ENCODE measurements at regions not wholly inside any gene's neighbourhood (a gene's known extent, or its start where the extent isn't known, plus 50 kb on each side); places are given as distances from the start of the nearest gene placed in this dataset.

DNA sequence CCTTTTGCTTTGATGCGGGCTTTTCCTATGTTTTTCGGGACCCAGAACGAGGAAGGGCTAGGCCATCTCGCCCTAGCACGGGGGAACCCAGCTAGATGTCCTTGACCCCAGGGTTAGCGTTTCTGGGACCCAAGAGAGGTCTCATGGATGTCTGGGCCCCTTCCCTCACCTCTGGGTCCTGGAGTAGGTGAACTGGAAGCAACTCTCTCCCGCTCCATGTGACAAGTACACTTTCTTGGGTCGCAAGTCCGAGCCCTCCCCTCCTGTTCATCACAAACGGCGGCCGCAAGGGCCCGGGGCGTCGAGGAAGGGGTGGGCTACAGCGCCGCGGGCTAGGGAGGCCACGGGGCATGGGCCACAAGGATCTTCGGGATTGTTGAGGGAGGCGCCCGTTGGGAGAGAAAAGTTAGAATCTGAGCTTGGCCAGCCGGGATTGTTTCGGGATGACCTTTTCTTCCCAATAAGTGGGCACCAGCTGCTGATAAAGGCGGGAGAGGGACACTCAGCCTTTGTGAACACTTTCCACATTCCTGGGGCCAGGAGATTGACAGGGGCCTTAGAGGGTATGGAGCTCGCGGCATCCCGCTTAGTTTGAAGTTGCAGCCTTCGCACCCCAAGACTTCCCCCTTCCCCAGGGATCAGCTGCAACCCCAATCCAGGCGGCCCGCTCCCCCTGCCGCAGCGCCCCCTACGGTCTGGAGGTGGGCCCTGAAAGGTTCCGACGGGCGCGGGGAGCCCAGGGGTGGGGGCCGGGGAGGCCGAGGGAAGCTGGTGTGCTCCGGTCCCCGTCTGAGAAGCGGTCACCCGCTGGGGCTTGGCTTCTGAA, 136.9 kb upstream of the ZIC3 start:
- TF ChIP-seq, protein P1, sequence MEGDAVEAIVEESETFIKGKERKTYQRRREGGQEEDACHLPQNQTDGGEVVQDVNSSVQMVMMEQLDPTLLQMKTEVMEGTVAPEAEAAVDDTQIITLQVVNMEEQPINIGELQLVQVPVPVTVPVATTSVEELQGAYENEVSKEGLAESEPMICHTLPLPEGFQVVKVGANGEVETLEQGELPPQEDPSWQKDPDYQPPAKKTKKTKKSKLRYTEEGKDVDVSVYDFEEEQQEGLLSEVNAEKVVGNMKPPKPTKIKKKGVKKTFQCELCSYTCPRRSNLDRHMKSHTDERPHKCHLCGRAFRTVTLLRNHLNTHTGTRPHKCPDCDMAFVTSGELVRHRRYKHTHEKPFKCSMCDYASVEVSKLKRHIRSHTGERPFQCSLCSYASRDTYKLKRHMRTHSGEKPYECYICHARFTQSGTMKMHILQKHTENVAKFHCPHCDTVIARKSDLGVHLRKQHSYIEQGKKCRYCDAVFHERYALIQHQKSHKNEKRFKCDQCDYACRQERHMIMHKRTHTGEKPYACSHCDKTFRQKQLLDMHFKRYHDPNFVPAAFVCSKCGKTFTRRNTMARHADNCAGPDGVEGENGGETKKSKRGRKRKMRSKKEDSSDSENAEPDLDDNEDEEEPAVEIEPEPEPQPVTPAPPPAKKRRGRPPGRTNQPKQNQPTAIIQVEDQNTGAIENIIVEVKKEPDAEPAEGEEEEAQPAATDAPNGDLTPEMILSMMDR (IDR thresholded peaks at IDR 0.05), result peak; percentile 54
- no peak for TF ChIP-seq EZH2phosphoT487 (IDR thresholded peaks at IDR 0.05)
